ENCODE measurements at regions not wholly inside any gene's neighbourhood (a gene's known extent, or its start where the extent isn't known, plus 50 kb on each side); places are given as distances from the start of the nearest gene placed in this dataset.

DNA sequence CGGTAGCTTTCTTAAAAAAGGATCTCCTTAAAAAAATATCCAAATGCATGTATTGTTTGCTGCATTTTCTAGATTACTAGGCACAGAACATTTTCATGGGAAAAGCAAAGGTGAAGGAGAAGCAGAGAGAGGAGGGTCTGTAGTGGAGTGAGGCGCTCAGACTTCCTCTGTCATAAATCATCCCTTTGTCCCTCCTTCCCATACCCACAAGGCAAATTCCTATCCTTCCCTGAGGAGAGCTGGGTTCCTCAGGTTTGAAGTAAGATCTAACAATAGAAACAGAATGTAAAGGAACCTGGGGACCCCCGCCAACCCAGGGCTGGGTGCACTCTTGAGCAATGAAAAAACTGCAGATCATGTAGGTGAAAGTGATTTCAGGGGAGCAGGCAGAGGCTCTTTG, 149.2 kb upstream of the ANKH start:
- no peak overlapping the region for H2BK5ac ChIP-seq (ENCODE audit: low read depth, low read length)
- H4K20me1 ChIP-seq (replicated peaks in 1 of 2; ENCODE audit: control insufficient read depth in 1 of 2, insufficient read depth in 2 of 2, low read length in 2 of 2): no peaks in the 10 kb centered on the region
- no peak overlapping the region for H2BK12ac ChIP-seq (ENCODE audit: low read depth, low read length)
- no peak overlapping the region for H2BK15ac ChIP-seq (ENCODE audit: low read length)
- POLR2A ChIA-PET (ENCODE audit: partially characterized antibody): no interaction called here
- H3K23ac ChIP-seq (ENCODE audit: insufficient read length): no peak overlapping the region
- peaks cover 0 to 3% of the 10 kb centered on the region in 2 experiments; a peak in 1 of 4 replicates for H3K9me3 ChIP-seq (ENCODE audit: insufficient read depth in 2 of 2, low read depth in 1 of 2, low read length in 1 of 2)
- FAIRE-seq: no peak
- H3K14ac ChIP-seq (ENCODE audit: insufficient read length): no peak overlapping the region
- peaks cover 4 to 17% (median 13%) of the 10 kb centered on the region in 4 experiments; a peak in 5 of 7 replicates for H3K27me3 ChIP-seq (replicated peaks in 1 of 4; ENCODE audit: control insufficient read depth in 3 of 4, extremely low read depth in 1 of 4, insufficient read depth in 3 of 4, low read length in 3 of 4)
- DNase-seq (ENCODE audit: low read depth in 1 of 2, low spot score in 2 of 2): no peak
- no peak overlapping the region for H3K9ac ChIP-seq (replicated peaks in 1 of 4; ENCODE audit: extremely low read depth in 1 of 4, low read depth in 3 of 4, low read length in 3 of 4)
- no peak overlapping the region for H3K4me3 ChIP-seq (ENCODE audit: extremely low read depth in 1 of 4, insufficient read depth in 2 of 4, low read depth in 3 of 4, low read length in 4 of 4)
- WGBS, 2 experiments (ENCODE audit: extremely low coverage in 1 of 2, insufficient coverage in 1 of 2, insufficient read length in 1 of 2, insufficient replicate concordance in 2 of 2, low coverage in 1 of 2, low lambda C conversion rate in 2 of 2, missing lambda C conversion rate in 1 of 2): 90% methylated on average over 3 of the region's 3 CpGs; no CpG with 5 or more reads in 1 of the 2 experiments
- CTCF ChIA-PET (ENCODE audit: partially characterized antibody): interaction anchor here (0.6 to 1.4 kb wide), 5 partner anchors 18 to 305 kb away, joined by 3 to 5 read pairs (median 3); no protein-coding TSS in a partner anchor
- no peak overlapping the region for H4K91ac ChIP-seq (replicated peaks; ENCODE audit: insufficient read length, low read length)
- no peaks in the 10 kb centered on the region for H3K79me1 ChIP-seq (ENCODE audit: low read depth, low read length)
- H3K27ac ChIP-seq (ENCODE audit: low read depth, low read length): no peak overlapping the region
- no peak overlapping the region for H2AFZ ChIP-seq (ENCODE audit: low read length)
- no peak overlapping the region for H4K8ac ChIP-seq (ENCODE audit: extremely low read depth, insufficient read depth, low read length)
- H3K23me2 ChIP-seq (ENCODE audit: low read depth, low read length): no peaks in the 10 kb centered on the region
- H3K36me3 ChIP-seq (ENCODE audit: control insufficient read depth in 2 of 4, insufficient read depth in 4 of 4, low read length in 3 of 4): no peaks in the 10 kb centered on the region
- no peak overlapping the region for H3K56ac ChIP-seq (replicated peaks; ENCODE audit: insufficient read length, low read depth, low read length)
- H3K4ac ChIP-seq (replicated peaks; ENCODE audit: insufficient read length, low read depth, low read length): no peak overlapping the region
- no peak overlapping the region for H2BK20ac ChIP-seq (ENCODE audit: low read length)
- H3K4me1 ChIP-seq (replicated peaks in 1 of 4; ENCODE audit: control insufficient read depth in 3 of 4, insufficient read depth in 4 of 4, low read length in 3 of 4): no peaks in the 10 kb centered on the region
- no peak overlapping the region for H2AK5ac ChIP-seq (ENCODE audit: low read depth, low read length)
- no peak overlapping the region for H3K18ac ChIP-seq (ENCODE audit: extremely low read depth, low read length)
- no peaks in the 10 kb centered on the region for H3K79me2 ChIP-seq (ENCODE audit: control insufficient read depth in 1 of 2, insufficient read depth in 2 of 2, low read length in 2 of 2)
- no peak overlapping the region for H3K4me2 ChIP-seq (ENCODE audit: insufficient read depth in 1 of 2, low read depth in 2 of 2, low read length in 2 of 2)
- no peak overlapping the region for H2BK120ac ChIP-seq (replicated peaks; ENCODE audit: low read depth, low read length)
- TF ChIP-seq ZNF274 (IDR thresholded peaks at IDR 0.05; ENCODE audit: borderline replicate concordance, extremely low read depth, low read length) (no peak), POU5F1 (IDR thresholded peaks at IDR 0.05; ENCODE audit: low read depth, low read length) (no peak), RNF2 (IDR thresholded peaks at IDR 0.05; ENCODE audit: borderline replicate concordance, low read depth, low read length, missing control alignments, poor library complexity, severe bottlenecking) (no peak), JUND (IDR thresholded peaks at IDR 0.05; ENCODE audit: low read length) (no peak), POLR2AphosphoS5 (IDR thresholded peaks at IDR 0.05; ENCODE audit: low read depth, low read length) (no peak), CBX5 (IDR thresholded peaks at IDR 0.05; ENCODE audit: low read depth, low read length) (no peak), EZH2 (IDR thresholded peaks at IDR 0.05; ENCODE audit: low read depth, low read length, severe bottlenecking) (no peak), TAF7 (optimal IDR thresholded peaks at IDR 0.05; ENCODE audit: borderline replicate concordance, low read depth, low read length) (no peak), SIRT6 (IDR thresholded peaks at IDR 0.05; ENCODE audit: low read length) (no peak), EGR1 (IDR thresholded peaks at IDR 0.05; ENCODE audit: borderline replicate concordance, low read depth, low read length) (no peak), TEAD4 (IDR thresholded peaks at IDR 0.05; ENCODE audit: low read depth, low read length) (no peak)
- no peak overlapping the region for H4K5ac ChIP-seq (ENCODE audit: insufficient read length, low read depth, low read length)

Measured in H1 (cell line).